Right atrium auricular region (tissue), 2 donors: ENCODE measurements at regions not wholly inside any gene's neighbourhood (a gene's known extent, or its start where the extent isn't known, plus 50 kb on each side); places are given as distances from the start of the nearest gene placed in this dataset.

Experiments
- DNase-seq: peaks from one replicate; pipeline ENCODE4 v3.0.0-alpha.2; 2019; ENCODE audit warnings: low spot score
- H3K27ac ChIP-seq, 2 donors: fragments of 200-600 bp; sonication (generic); 1 replicate in 1 of 2; 2 replicates in 1 of 2; pipeline ENCODE4 v1.5.1; 2016 to 2019
- H3K27me3 ChIP-seq, 2 donors: fragments of 200-600 bp; sonication (generic); one replicate each; pipeline versions ENCODE4 v1.5.1 to v1.6.0; 2017 to 2019
- H3K36me3 ChIP-seq: fragments of 200-600 bp; sonication (generic); one replicate; pipeline ENCODE4 v1.5.1; 2016
- H3K4me1 ChIP-seq, 2 donors: fragments of 200-600 bp; sonication (generic); one replicate each; pipeline versions ENCODE4 v1.5.1 to v1.6.0; 2017 to 2019
- H3K4me3 ChIP-seq, 2 donors: fragments of 200-600 bp; sonication (generic); 1 replicate in 1 of 2; 2 replicates in 1 of 2; pipeline ENCODE4 v1.5.1; 2017 to 2019; ENCODE audit warnings: mild to moderate bottlenecking in 1 of 2, moderate library complexity in 1 of 2
- H3K9me3 ChIP-seq, 2 donors: fragments of 200-600 bp; sonication (generic); one replicate each; pipeline ENCODE4 v1.5.1; 2019
- TF ChIP-seq, protein P1 (sequence below), 2 donors: fragments of 200-600 bp; sonication (generic); IDR thresholded peaks; one replicate each; pipeline ENCODE4 v1.5.1; 2019; ENCODE audit warnings: antibody characterized with exemption in 2 of 2

DNA sequence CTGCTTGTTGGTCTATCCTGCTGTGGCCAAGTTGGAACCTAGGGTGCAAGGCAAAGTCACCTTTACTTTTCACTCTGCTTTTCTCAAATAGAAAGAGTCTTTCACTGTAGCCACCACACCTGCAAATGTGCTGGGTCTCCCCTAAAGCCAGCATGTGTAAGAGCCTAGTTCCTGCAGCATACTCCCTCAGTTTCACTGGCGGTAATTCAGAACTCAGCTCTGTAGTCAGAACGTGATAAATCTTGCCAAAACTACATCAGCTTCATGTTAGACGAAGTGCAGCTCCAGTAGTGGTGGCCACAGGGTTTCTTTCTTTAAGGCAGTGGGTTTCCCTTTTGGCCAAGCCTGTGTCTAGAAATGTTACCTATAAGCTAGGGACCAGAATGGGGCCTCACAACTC, 72.0 kb upstream of the HMGCLL1 start:
- DNase-seq, result no peak
- Histone ChIP-seq H3K36me3 (no peaks in the 10 kb centered on the region), H3K4me3 (no peak overlapping the region), H3K27me3 (no peaks in the 10 kb centered on the region), H3K27ac (no peak overlapping the region), H3K9me3 (peaks cover 0 to 3% of the 10 kb centered on the region in 2 donors), H3K4me1 (no peaks in the 10 kb centered on the region)
- TF ChIP-seq, protein P1, sequence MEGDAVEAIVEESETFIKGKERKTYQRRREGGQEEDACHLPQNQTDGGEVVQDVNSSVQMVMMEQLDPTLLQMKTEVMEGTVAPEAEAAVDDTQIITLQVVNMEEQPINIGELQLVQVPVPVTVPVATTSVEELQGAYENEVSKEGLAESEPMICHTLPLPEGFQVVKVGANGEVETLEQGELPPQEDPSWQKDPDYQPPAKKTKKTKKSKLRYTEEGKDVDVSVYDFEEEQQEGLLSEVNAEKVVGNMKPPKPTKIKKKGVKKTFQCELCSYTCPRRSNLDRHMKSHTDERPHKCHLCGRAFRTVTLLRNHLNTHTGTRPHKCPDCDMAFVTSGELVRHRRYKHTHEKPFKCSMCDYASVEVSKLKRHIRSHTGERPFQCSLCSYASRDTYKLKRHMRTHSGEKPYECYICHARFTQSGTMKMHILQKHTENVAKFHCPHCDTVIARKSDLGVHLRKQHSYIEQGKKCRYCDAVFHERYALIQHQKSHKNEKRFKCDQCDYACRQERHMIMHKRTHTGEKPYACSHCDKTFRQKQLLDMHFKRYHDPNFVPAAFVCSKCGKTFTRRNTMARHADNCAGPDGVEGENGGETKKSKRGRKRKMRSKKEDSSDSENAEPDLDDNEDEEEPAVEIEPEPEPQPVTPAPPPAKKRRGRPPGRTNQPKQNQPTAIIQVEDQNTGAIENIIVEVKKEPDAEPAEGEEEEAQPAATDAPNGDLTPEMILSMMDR (IDR thresholded peaks at IDR 0.05), result no peak

DNA sequence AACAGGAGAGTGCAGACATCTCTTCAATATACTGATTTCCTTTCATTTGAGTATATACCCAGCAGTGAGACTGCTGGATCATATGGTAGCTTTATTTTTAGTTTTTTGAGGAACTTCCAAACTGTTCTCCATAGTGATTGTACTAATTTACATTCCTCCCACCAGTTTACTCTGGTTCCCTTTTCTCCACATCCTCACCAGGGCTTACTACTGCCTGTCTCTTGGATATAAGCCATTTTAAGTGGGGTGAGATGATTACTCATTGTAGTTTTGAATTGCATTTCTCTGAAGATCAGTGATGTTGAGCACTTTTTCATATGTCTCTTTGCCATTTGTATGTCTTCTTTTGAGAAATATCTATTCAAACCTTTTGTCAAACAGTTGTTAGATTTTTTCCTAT, 64.9 kb upstream of the HMGCLL1 start:
- Histone ChIP-seq H3K27ac (no peak overlapping the region), H3K9me3 (peaks cover 0 to 21% of the 10 kb centered on the region in 2 donors), H3K4me1 (no peaks in the 10 kb centered on the region), H3K36me3 (no peaks in the 10 kb centered on the region), H3K27me3 (no peaks in the 10 kb centered on the region), H3K4me3 (no peak overlapping the region)
- TF ChIP-seq, protein P1 (IDR thresholded peaks at IDR 0.05), result no peak
- no peak for DNase-seq

DNA sequence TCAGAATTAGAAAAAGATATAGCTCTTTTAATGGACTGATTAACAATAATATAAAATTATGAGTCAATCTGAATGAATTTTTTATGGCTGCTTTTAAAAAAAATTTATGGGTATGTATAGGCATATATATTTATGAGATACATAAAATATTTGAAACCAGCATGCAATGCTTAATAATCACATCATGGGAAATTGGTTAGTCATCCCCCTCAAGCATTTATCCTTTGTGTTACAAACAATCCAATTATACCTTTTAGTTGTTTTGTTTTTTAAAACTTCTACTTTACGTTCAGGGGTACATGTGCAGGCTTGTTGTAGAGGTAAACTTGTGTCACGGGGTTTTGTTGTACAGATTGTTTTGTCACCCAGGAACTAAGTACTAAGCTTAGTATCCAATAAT, 63.4 kb upstream of the HMGCLL1 start:
- H3K4me3 ChIP-seq, result no peak overlapping the region
- no peaks in the 10 kb centered on the region for H3K36me3 ChIP-seq

DNA sequence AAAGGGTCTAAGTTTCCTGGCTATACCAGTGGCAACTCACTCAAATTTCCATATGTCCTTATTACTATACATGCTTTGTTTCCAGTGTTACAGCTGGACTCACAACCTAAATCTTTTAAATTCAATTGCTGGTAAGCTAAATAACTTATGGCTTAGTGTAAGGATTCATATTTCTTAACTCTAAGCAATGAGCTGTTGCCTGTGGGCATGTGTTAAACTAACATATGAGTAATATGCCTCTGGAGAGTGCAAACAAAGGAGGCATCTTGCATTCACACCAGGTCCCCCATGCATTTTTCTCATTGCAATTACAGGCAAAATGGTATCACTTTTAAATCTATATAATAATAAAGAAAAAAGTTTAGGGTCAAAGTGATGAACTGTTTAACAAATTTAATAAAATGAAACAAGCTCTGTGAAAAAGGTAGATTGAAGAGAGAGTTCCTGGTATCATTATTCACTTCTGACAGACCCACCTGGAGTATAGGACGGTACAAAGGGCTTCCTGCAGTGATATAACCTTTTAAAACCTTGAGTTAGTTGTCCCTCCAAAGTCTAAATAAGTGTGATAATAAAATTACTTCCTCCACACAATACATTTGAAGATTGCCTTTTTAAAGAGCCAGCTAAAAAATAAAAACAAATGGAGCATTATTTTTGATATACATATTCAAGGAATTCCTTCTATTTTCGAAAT, 57.6 kb upstream of the HMGCLL1 start:
- Histone ChIP-seq H3K9me3 (peaks cover 0 to 8% of the 10 kb centered on the region in 2 donors), H3K27ac (no peak overlapping the region), H3K27me3 (no peaks in the 10 kb centered on the region), H3K4me1 (no peaks in the 10 kb centered on the region), H3K4me3 (no peak overlapping the region), H3K36me3 (no peaks in the 10 kb centered on the region)
- TF ChIP-seq, protein P1 (IDR thresholded peaks at IDR 0.05), result no peak
- no peak for DNase-seq

More for the DNA sequence above, 63.4 kb upstream of the HMGCLL1 start:
- Histone ChIP-seq H3K27ac (no peak overlapping the region), H3K9me3 (peaks cover 0 to 21% of the 10 kb centered on the region in 2 donors), H3K27me3 (no peaks in the 10 kb centered on the region), H3K4me1 (no peaks in the 10 kb centered on the region)
- TF ChIP-seq, protein P1 (IDR thresholded peaks at IDR 0.05), result no peak
- no peak for DNase-seq

DNA sequence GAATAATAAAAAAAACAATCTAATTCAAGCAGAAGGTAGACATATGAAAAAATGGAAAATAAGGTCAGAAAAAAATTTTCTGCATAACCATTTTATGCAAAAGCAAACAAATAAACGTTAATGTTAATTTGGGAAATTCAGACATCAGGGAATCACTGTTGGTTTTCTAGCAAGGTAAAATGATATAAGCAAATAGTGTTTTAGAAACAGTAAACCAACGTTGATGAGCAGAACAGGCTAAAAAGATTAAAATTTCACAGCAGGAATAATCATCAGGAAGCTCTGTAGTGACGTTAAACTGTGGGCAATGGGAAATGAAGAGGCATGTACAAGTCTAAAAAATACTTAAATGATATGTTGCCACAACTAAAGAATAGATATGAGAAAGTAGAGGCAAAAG, 54.5 kb upstream of the HMGCLL1 start:
- Histone ChIP-seq H3K9me3 (no peaks in the 10 kb centered on the region), H3K27me3 (no peaks in the 10 kb centered on the region), H3K36me3 (no peaks in the 10 kb centered on the region), H3K27ac (no peak overlapping the region), H3K4me3 (no peak overlapping the region), H3K4me1 (no peaks in the 10 kb centered on the region)
- no peak for DNase-seq
- TF ChIP-seq, protein P1 (IDR thresholded peaks at IDR 0.05), result no peak

DNA sequence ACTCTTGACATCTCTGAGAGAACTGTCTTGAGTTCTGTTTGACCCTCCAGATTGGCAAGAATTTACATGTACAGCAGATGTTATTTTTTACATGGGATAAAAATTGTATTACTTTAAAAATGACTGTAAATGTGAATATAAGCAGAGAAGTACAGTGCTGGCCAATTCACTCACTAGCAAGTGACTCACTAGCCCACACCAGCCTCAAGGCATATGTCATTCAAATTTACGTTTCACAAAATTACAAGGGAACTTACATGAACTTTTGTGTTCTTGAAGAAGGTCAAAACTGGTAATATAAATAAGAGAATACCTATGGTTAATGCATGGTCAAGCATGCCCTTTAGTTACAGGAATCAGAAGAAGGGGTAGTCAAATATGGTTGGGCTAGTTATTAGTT, 54.0 kb upstream of the HMGCLL1 start:
- H3K27me3 ChIP-seq, result no peaks in the 10 kb centered on the region
- no peaks in the 10 kb centered on the region for H3K9me3 ChIP-seq
- no peak for DNase-seq
- H3K4me3 ChIP-seq, result no peak overlapping the region
- TF ChIP-seq, protein P1 (IDR thresholded peaks at IDR 0.05), result no peak
- H3K27ac ChIP-seq, result no peak overlapping the region
- H3K36me3 ChIP-seq, result no peaks in the 10 kb centered on the region
- H3K4me1 ChIP-seq, result no peaks in the 10 kb centered on the region
